ENCODE measurements at regions not wholly inside any gene's neighbourhood (a gene's known extent, or its start where the extent isn't known, plus 50 kb on each side); places are given as distances from the start of the nearest gene placed in this dataset.

- ChIA-PET POLR2A (no interaction called here), CTCF (no interaction called here)
- DNase-seq (ENCODE audit: low read depth, low spot score): no peak
- intact Hi-C loops (cut with micrococcal nuclease; ENCODE audit: unreplicated experiment) (no loop called here), in situ Hi-C loops (cut with HindIII; ENCODE audit: low pct_unique_long_range_greater_than_20kb, low sequenced_read_pairs) (no loop called here)
- TF ChIP-seq CTCF (IDR thresholded peaks at IDR 0.05) (no peak), SIN3A (IDR thresholded peaks at IDR 0.05; ENCODE audit: borderline replicate concordance, insufficient read depth, low read depth, low read length) (no peak), REST (IDR thresholded peaks at IDR 0.05; ENCODE audit: insufficient read depth in 1 of 2, low read depth in 2 of 2, low read length in 1 of 2) (no peak), TCF7L2 (IDR thresholded peaks at IDR 0.05; ENCODE audit: low read depth, low read length) (no peak), POLR2AphosphoS5 (IDR thresholded peaks at IDR 0.05; ENCODE audit: low read depth, low read length) (no peak)
- H3K9me3 ChIP-seq (ENCODE audit: control insufficient read depth, insufficient read depth, low read depth, low read length): no peaks in the 10 kb centered on the region
- H3K4me1 ChIP-seq (ENCODE audit: control insufficient read depth, insufficient read depth, low read length): no peaks in the 10 kb centered on the region
- no TSS peak for BruUV-seq (replicated peaks)
- no peaks in the 10 kb centered on the region for H3K27me3 ChIP-seq (ENCODE audit: control insufficient read depth, insufficient read depth, low read length)
- no peaks in the 10 kb centered on the region for H3K36me3 ChIP-seq (ENCODE audit: control insufficient read depth, insufficient read depth, low read length)
- ATAC-seq: no peak
- no peak overlapping the region for H3K4me3 ChIP-seq (ENCODE audit: low read depth in 2 of 2, low read length in 2 of 2)
- no peak overlapping the region for H3K27ac ChIP-seq (ENCODE audit: low read length)
Measured at GRCh38 chr9:103474156-103474555, 479.0 kb downstream of the CYLC2 start.

- ChIA-PET POLR2A (no interaction called here), CTCF (no interaction called here)
- H3K9me3 ChIP-seq (ENCODE audit: control insufficient read depth, insufficient read depth, low read depth, low read length): no peaks in the 10 kb centered on the region
- no peak overlapping the region for H3K4me3 ChIP-seq (ENCODE audit: low read depth in 2 of 2, low read length in 2 of 2)
- DNase-seq (ENCODE audit: low read depth, low spot score) (no peak), ATAC-seq (no peak)
- H3K27me3 ChIP-seq (ENCODE audit: control insufficient read depth, insufficient read depth, low read length): no peaks in the 10 kb centered on the region
- TF ChIP-seq CTCF (IDR thresholded peaks at IDR 0.05) (no peak), POLR2AphosphoS5 (IDR thresholded peaks at IDR 0.05; ENCODE audit: low read depth, low read length) (no peak), SIN3A (IDR thresholded peaks at IDR 0.05; ENCODE audit: borderline replicate concordance, insufficient read depth, low read depth, low read length) (no peak), TCF7L2 (IDR thresholded peaks at IDR 0.05; ENCODE audit: low read depth, low read length) (no peak), REST (IDR thresholded peaks at IDR 0.05; ENCODE audit: insufficient read depth in 1 of 2, low read depth in 2 of 2, low read length in 1 of 2) (no peak)
- no peak overlapping the region for H3K27ac ChIP-seq (ENCODE audit: low read length)
- intact Hi-C loops (cut with micrococcal nuclease; ENCODE audit: unreplicated experiment): no loop called here
- no TSS peak for BruUV-seq (replicated peaks)
- H3K36me3 ChIP-seq (ENCODE audit: control insufficient read depth, insufficient read depth, low read length): no peaks in the 10 kb centered on the region
- in situ Hi-C loops (cut with HindIII; ENCODE audit: low pct_unique_long_range_greater_than_20kb, low sequenced_read_pairs): no loop called here
- H3K4me1 ChIP-seq (ENCODE audit: control insufficient read depth, insufficient read depth, low read length): no peaks in the 10 kb centered on the region
Measured at GRCh38 chr9:103483471-103484096, 488.5 kb downstream of the CYLC2 start.
